HG03442 (cell line): ENCODE measurements at regions not wholly inside any gene's neighbourhood (a gene's known extent, or its start where the extent isn't known, plus 50 kb on each side); places are given as distances from the start of the nearest gene placed in this dataset.
"Not testable (repeated sequence)": the region's sequence is repeated elsewhere in the genome, so short reads cannot be mapped to it uniquely, and the experiment has no call there.

Experiments used
- ATAC-seq: cut with Tn5 transposase; IDR thresholded peaks from one replicate; pipeline ENCODE4 v1.9.1; 2021; ENCODE audit warnings: mild to moderate bottlenecking, moderate library complexity; ENCODE audit not compliant: unreplicated experiment

DNA sequence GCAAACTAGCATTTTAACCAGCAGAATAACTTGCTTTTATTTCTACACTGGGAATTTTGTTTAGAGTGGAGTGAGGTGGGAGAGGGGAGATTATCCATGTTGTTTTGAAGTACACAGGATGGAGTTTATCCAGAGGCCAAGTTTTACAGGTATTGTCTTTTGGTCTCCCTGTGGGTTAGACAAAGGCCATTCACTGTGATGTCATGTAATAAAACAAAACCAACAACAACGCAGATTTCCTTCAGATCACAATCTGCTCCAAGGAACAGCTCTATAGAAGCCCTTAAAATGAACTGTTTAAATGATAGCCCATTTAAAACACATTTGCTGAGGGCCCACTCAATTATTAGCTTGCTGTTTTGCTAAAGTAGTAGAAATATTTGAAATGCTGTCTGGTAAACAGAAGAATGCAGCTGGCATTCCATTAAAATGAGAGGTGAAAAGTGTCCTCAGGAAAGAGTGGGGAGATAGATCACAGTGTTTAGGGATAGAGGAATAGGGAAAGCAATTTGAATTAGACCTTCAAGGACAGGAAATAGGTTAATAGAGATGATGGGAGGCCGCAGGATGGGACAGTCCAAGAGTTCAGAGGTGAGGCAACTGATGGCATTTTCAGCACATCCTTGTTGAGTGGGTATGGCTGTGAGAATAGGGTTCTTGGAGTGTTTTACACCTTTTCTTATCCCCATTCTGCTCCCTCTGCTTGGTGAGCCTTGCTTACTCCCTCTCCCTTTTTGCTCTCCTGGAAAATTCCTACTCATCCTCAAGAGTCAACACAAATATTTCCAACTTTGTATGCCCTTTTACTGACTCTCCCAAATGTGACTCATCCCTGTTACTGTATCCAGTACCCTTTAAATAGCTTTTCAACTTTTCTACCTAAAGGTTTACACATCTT, 140.1 kb upstream of the NR3C1 start:
- ATAC-seq, result no peak

DNA sequence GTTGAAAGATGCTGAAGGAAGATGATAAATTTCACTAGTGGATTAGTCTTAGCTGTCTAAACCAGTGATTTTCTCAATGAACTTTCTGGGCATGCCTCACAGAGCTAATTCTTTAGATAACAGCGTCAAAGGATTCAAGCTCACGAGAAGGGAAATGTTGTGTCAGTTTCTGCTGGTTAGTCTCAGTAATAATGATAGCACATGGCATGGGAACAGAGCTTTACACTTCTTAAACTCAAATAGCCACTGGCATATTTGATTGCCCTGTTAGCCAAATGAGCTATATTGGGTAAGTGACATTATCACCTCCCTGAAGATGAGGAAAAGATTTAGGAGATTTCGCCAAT, 139.3 kb upstream of the NR3C1 start:
- ATAC-seq, result no peak

DNA sequence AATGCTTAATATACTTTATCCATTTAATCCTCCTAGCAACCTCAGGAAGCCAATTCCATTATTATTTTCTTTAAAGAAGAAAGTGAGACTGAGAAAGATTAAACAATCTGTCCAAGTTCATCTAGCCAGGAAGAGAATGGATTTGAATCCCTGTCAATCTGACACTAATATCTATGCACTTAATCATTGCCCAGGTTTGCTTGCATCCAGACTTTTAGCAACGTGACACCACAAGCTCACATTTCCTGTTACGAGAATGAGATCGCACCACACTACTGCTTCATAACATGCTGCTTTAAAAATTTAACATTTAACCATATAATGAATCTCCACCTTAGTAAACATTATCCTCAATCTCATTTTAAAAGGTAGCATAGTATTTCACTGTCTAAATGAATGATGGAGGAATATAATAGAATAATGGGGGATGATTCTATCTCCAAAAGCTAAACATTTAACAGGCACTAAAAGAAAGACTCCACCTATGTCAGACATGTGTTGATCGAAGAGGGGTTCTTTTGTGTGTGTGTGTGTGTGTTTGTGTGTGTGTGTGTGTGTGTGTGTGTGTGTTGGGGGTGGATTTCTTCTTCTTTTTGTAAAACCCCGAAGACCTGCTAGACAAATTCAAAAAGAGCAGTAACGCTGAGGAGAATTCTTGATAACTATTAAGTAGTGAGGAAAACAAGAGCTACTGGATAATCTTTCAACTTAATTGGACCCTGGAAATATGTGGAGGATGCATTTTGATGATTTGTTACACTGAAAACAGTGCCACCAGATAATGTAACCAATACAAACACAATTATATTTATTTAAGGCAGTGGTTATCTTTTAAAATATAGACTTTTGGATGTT, 138.7 kb upstream of the NR3C1 start:
- ATAC-seq, result no peak

DNA sequence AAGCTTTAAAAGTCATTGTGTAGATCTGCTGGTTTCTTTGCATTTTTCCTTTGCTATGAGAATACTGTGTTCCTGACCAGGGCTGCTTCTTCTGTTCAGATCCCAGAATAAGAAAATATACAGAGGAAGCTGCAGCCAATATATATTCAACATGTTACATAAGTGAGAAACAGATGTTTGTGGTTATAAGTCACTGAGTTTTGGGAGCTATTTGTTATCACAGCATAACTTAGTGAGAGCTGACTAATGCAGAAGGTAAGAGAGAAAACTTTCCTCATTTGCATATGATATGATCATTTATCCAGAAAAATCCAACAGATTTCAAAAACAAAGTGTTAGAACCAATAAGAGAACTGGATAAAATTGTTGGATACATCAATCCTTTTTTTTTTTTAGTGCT, 136.3 kb upstream of the NR3C1 start:
- no peak for ATAC-seq

DNA sequence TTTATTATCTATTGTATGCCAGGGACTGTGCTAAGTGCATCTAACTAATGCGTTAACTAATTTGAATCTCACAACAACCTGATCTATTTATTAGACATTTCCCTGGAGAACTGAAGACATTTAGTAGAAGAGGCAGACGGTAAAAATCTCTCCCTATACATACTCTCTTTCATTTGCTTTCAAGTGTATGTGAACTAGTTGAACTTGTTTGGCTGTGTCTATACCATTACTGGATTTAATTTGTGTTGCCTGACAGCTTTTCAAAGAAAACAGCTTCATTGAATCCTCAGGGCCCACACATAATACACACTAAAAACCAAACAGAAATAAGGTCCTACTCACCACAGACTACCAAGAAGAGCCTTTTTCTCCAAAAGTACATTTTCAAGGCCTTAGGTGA, 133.6 kb upstream of the NR3C1 start:
- no peak for ATAC-seq

DNA sequence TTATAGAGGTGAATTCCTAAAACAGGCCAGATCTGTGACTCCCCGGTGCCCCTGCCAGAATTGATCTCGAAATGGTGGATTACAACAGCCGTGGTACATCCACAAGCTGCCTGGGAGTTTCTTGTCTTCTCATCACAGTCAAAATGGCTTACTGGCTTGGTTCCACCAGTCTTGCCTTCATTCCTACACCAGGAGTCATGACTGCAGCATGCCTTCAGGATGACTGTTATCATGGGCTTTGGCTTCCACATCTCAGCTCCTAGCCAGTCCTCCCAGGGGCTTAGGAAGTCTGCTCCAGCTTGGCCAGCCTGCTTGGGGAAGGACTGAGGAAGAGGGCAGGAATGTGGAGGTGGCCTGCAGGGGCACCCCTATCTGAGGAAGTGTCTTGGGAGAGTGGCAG, 132.9 kb upstream of the NR3C1 start:
- ATAC-seq, result no peak

DNA sequence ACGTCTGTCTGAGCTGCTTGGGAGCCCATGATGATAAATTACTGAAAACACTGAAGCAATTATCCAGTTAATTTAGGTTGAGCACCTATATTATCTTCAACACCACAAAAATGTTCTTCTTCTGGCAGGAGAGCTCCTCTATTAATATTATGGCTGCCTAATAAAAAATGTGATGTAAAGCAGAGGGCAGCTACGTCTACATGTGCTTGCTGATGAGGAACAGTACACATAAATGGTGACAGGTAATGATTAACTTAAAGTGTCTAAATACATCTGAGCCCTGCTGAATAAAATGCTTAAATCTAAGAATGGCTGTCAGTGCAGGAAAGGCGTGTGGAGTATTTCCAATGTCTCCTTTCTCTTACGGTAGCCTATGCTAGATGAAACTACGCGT, 131.3 kb upstream of the NR3C1 start:
- no peak for ATAC-seq

DNA sequence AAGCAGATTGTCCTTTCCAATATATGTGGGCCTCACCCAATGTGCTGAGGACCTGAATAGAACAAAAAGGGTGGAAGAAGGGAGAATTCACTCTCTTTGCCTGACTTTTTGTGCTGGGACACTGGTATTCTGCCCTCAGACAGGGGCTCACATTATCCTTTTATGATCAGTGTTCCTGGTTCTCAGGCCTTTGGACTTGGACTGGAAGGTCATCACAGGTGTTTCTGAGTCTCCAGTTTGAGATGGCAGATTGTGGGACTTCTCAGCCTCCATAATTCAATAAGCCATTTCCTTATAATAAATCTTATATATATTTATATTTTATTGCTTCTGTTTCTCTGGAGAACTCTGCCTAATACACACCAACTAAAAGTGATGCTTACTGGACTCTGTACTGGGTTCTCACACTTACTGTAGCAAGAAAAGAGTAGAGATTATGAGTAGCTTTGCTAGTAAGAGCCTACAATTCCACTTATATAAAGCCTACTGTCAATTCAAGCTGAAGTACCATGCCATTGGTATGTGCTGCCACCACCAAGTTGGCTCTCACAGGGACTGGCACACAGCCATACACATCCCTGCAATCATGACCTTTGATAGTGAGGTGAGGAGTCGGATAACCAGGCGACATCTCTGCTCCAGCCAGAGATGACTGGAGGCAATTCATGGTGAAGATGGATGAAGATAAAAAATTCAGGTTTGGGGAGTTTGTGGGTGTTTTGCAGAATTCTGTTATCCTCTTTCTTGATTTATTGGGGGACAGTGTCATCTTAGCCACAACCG, 130.7 kb upstream of the NR3C1 start:
- no peak for ATAC-seq

DNA sequence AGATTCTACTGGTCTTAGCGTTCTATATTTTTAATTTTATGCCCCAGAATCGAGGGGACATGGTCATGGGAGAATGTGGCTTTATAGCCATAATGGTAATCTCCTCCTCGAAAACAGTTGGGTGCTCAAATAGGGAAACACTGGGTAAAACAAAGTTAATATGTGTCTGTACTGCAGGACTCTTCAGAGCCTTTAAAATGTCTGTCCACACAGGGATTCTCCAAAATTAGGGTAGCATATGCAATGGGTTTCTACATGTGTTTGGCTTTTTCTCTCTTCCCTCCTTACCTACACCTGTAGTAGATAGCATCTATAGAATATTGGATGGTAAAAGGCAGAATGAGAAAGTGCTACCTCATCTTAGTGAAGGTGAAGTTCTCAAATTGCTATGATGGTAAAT, 130.0 kb upstream of the NR3C1 start:
- no peak for ATAC-seq

DNA sequence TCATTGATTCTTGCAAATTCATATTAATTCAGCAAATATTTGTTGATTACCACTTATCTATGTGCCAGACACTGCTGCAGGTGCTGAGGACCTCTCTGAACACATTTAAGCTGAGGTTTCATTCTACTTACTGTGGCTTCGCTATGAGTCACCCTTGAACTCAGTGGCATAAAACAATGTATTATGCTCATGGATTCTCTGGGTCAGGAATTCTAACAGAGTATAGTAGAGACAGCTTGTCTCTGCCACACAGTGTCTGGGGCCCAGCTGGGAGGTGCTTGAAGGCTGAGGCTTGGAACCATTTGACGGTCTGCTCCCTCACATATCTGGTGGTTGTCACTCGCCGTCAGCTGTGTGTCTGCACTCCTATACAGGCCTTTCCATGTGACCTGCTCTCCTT, 124.3 kb upstream of the NR3C1 start:
- no peak for ATAC-seq

DNA sequence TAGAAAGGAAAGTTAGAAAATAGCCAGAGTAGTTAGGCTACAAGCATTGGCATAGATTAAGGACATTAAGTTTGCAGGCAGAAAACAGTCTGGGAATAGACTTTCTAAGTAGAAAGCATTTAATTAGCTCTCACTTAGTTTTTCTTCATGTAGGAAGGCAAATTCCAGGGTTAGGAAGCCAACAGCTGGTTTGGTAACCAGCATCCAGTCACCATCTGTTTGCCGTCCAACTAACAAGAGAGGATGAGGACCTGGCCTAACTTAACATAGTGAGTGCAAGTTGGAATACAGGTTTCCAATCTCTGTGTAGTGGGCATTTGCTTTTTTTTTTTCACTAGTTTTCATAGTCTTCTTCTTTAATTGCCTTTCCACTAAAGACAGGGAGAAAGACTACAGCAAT, 121.7 kb upstream of the NR3C1 start:
- no peak for ATAC-seq

DNA sequence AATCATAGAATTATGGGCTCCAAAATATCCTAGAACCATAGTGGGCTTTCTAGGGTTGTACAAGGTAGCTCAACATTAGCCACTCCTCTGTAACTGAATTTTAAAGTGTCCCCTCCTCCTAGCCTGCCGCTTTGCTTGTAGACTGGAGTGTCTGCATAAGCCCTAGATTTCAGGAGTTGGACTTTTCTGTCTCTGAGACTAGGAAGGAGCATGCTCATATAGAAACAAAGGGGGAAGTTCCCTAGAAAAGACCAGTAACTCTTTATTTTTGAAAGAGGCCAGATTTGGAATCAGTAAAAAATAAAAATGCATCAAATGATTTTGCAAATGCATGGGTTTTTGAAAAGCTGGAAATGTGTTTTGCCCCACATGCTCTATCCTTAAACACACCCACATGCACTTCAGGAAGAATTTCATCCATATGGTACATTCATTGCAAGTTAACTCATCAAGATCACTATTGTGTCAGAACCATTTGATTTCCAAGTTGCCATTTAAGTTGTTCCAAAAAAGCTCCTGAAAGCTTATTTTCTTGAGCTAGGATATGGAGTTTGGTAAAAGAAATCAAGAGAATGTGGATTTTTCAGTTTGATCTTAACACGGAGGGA, 121.0 kb upstream of the NR3C1 start:
- ATAC-seq, result peak; percentile 60

DNA sequence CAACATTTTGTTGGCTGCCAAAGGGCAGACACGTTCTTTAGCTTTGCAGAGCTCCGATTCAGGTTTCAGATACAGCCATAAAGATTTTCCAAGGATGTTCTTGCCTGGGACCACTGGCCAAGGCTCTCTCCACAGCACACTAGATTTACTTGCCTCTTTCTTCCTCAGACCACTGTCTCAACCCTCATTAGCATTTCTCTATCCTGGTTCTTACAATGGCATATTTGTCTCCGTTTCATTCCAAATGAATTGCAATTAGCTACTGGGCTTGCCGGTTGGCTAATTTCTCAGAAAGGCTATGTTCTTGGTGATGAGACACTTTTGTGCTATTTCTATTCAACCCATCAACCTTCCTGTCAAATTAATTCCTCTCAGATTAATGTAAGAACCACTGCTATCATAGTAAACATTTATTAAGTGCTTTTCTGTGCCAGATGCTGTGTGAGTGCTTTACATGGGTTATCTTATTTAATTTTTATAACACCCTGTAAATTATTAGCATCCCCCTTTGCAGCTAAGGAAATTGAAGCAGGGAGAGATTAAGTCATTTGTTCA, 118.4 kb upstream of the NR3C1 start:
- no peak for ATAC-seq

DNA sequence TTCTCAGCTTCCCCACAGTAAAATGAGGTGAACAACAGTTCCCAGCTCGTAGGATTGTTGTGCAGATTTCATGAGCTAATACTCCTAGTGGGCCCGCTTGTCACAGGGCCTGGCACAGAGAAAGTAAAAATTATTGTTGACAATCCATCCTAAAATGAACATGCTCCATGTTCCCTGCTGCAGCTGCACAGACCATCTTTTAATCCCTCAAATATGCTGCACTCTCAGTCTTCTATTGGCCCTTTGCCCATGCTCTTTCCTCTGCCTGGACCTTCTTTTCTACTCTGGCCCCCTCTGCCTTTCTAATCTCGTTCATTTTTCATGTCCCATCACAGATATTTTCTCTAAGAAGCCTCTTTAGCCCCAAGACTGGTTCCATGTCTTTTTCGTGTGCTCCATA, 117.7 kb upstream of the NR3C1 start:
- ATAC-seq, result no peak

DNA sequence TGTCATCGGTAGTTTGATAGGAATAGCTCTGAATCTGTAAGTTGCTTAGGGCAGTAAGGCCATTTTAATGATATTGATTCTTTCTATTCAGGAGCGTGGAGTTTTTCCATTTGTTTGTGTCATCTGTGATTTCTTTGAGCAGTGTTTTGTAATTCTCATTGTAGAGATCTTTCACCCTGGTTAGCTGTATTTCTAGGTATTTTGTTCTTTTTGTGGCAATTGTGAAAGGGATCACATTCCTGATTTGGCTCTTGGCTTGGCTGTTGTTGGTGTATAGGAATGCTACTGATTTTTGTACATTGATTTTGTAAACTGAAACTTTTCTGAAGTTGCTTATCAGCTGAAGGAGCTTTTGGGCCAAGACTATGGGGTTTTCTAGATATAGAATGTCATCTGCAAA, 115.7 kb upstream of the NR3C1 start:
- not testable (repeated sequence) for ATAC-seq

DNA sequence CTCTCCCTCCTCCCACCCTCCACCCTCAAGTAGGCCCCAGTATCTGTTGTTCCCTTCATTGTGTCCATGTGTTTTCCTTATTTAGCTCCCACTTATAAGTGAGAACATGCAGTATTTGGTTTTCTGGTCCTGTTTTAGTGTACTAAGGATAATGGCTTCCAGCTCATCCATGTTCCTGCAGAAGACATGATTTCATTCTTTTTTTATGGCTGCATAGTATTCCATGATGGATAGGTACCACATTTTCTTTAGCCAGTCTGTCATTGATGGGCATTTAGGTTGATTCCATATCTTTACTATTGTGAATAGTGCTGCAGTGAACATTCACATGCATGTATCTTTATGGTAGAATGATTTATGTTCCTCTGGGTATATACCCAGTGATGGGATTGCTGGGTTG, 114.3 kb upstream of the NR3C1 start:
- not testable (repeated sequence) for ATAC-seq

DNA sequence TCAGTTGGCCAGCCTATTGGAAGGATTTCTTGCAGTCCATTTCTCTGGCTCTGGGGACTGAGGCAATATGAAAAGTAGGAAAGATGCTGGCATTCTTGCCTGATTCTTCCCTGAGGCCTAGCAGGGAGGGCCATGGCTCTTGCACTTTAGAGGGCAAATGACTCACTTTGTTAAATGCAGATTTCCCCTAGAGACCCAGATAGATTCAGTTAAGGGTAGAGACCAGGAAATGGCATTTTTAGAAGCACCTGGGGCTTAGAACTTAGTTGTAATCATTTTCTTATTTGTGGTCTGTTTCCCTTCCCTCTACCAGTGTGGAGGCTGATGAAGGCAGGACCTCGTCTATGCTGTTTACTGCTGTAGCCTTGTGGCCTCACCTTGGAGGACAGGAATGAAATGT, 112.8 kb upstream of the NR3C1 start:
- peak; percentile 45 for ATAC-seq

DNA sequence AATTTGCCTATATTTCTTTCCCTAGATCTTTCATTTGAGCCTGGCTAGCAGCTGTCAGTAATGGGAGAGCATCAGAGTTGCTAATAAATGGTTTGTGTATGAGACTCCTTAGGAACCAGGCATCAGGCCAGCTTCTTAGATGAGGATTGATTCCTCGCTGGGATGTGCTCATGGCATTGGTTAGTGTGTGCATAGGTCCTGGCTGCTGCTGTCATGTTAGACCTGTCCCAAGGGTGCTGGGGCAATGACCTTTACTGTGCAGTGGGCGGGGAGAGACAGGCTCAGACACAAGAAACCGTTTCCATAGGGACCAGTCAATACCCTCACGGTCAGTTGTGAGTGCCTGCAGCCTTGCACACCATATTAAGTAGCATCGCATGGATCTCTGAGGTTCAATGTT, 112.3 kb upstream of the NR3C1 start:
- no peak for ATAC-seq

DNA sequence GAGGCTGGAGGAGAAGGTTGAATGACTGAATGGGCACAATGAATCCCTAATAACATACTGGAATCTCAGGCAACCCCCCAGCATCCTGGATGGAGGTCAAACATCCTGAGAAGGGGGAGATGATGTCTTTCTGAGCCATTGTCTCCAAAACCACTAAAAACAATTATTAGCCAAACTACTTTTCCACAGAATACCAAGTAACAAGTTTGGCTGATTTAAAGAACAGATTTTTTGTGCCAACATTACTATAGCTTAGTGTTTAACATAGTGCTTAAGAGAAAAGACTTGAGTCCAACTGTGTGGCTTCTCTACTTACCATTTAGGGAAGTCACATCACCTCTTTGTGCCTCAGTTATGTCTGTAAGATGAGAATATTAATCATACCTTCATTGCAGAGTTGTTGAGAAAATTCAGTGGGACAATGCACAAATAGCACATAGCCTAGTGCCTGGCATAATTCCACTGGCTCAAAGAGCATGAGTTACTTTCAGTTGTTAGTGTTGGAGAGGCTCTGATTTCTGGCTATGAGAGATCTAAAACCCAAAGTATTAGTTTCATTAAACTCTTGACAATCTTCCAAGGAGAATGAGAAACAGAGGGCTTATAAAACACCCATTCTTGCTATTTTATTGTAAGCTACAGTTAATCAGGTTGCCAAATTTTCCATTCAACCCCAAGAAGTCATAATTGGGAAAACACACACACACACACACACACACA, 111.3 kb upstream of the NR3C1 start:
- ATAC-seq, result no peak

DNA sequence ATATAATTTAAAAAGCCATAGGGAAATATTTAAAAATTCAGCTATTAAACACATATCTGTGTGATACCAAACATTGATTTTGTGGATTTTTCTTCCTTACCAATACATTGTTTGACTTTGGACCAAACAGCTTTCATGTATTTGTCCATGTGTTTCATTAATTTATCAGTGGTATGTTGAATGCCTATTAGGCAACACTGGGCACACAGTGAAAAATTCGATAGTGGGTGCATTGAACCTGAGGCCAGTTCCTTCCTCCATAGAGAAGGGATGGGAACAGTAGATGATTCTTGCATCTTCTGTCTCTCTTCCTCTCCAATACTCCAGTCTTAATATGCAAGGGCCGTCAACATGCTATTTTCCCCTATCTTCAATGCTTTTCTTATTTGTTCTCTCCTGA, 110.2 kb upstream of the NR3C1 start:
- no peak for ATAC-seq
